ENCODE measurements at regions not wholly inside any gene's neighbourhood (a gene's known extent, or its start where the extent isn't known, plus 50 kb on each side); places are given as distances from the start of the nearest gene placed in this dataset.

- FAIRE-seq (no peak), DNase-seq (no peak)
- Histone ChIP-seq H3K27me3 (ENCODE audit: control insufficient read depth in 3 of 3, insufficient read depth in 3 of 3, low read length in 3 of 3) (no peaks in the 10 kb centered on the region), H3K4me3 (ENCODE audit: low read depth in 1 of 3, low read length in 3 of 3) (no peak overlapping the region), H3K27ac (ENCODE audit: low read depth in 1 of 3, low read length in 2 of 3) (no peak overlapping the region), H3K36me3 (ENCODE audit: control insufficient read depth in 3 of 3, insufficient read depth in 2 of 3, low read depth in 1 of 3, low read length in 3 of 3) (no peaks in the 10 kb centered on the region), H3K4me1 (ENCODE audit: control insufficient read depth in 3 of 3, insufficient read depth in 2 of 3, low read depth in 1 of 3, low read length in 2 of 3) (no peaks in the 10 kb centered on the region), H3K9me3 (ENCODE audit: control insufficient read depth in 2 of 2, insufficient read depth in 1 of 2, low read depth in 1 of 2, low read length in 1 of 2) (no peaks in the 10 kb centered on the region)
- WGBS, 3 donors, result 73 to 77% (median 76%) methylated on average over 3 of the region's 3 CpGs
These were observed 473.0 kb downstream of the SPRY1 start for GRCh38 chr4:123869286-123870215.

GRCh38 chr4:123870216-123870876 lies 473.8 kb downstream of the SPRY1 start:
- 40 to 56% (median 43%) methylated on average over 4 of the region's 4 CpGs for WGBS, 3 donors
- Histone ChIP-seq H3K27ac (ENCODE audit: low read depth in 1 of 3, low read length in 2 of 3) (no peak overlapping the region), H3K4me3 (ENCODE audit: low read depth in 1 of 3, low read length in 3 of 3) (no peak overlapping the region), H3K27me3 (ENCODE audit: control insufficient read depth in 3 of 3, insufficient read depth in 3 of 3, low read length in 3 of 3) (no peaks in the 10 kb centered on the region), H3K4me1 (ENCODE audit: control insufficient read depth in 3 of 3, insufficient read depth in 2 of 3, low read depth in 1 of 3, low read length in 2 of 3) (no peaks in the 10 kb centered on the region), H3K36me3 (ENCODE audit: control insufficient read depth in 3 of 3, insufficient read depth in 2 of 3, low read depth in 1 of 3, low read length in 3 of 3) (no peaks in the 10 kb centered on the region), H3K9me3 (ENCODE audit: control insufficient read depth in 2 of 2, insufficient read depth in 1 of 2, low read depth in 1 of 2, low read length in 1 of 2) (no peaks in the 10 kb centered on the region)
- DNase-seq (no peak), FAIRE-seq (no peak)

GRCh38 chr4:123871341-123871740 lies 474.7 kb downstream of the SPRY1 start:
- no peak for FAIRE-seq
- DNase-seq, result no peak
- Histone ChIP-seq H3K27ac (ENCODE audit: low read depth in 1 of 3, low read length in 2 of 3) (no peak overlapping the region), H3K4me1 (ENCODE audit: control insufficient read depth in 3 of 3, insufficient read depth in 2 of 3, low read depth in 1 of 3, low read length in 2 of 3) (no peaks in the 10 kb centered on the region), H3K4me3 (ENCODE audit: low read depth in 1 of 3, low read length in 3 of 3) (no peak overlapping the region), H3K36me3 (ENCODE audit: control insufficient read depth in 3 of 3, insufficient read depth in 2 of 3, low read depth in 1 of 3, low read length in 3 of 3) (no peaks in the 10 kb centered on the region), H3K9me3 (ENCODE audit: control insufficient read depth in 2 of 2, insufficient read depth in 1 of 2, low read depth in 1 of 2, low read length in 1 of 2) (no peaks in the 10 kb centered on the region), H3K27me3 (ENCODE audit: control insufficient read depth in 3 of 3, insufficient read depth in 3 of 3, low read length in 3 of 3) (no peaks in the 10 kb centered on the region)
- 78 to 88% (median 78%) methylated on average over 6 of the region's 6 CpGs for WGBS, 3 donors

- H3K36me3 ChIP-seq (ENCODE audit: control insufficient read depth in 3 of 3, insufficient read depth in 2 of 3, low read depth in 1 of 3, low read length in 3 of 3), result no peaks in the 10 kb centered on the region
- DNase-seq (no peak), FAIRE-seq (no peak)
- no peaks in the 10 kb centered on the region for H3K4me1 ChIP-seq (ENCODE audit: control insufficient read depth in 3 of 3, insufficient read depth in 2 of 3, low read depth in 1 of 3, low read length in 2 of 3)
- 81 to 85% (median 82%) methylated on average over 1 of the region's 1 CpG for WGBS, 3 donors
- H3K27ac ChIP-seq (ENCODE audit: low read depth in 1 of 3, low read length in 2 of 3), result no peak overlapping the region
- no peaks in the 10 kb centered on the region for H3K27me3 ChIP-seq (ENCODE audit: control insufficient read depth in 3 of 3, insufficient read depth in 3 of 3, low read length in 3 of 3)
- peaks cover 0 to 4% of the 10 kb centered on the region in 2 donors for H3K9me3 ChIP-seq (ENCODE audit: control insufficient read depth in 2 of 2, insufficient read depth in 1 of 2, low read depth in 1 of 2, low read length in 1 of 2)
- no peak overlapping the region for H3K4me3 ChIP-seq (ENCODE audit: low read depth in 1 of 3, low read length in 3 of 3)
These were observed 477.5 kb downstream of the SPRY1 start for GRCh38 chr4:123874063-123874462.

GRCh38 chr4:123876143-123876542 lies 479.5 kb downstream of the SPRY1 start:
- Histone ChIP-seq H3K36me3 (ENCODE audit: control insufficient read depth in 3 of 3, insufficient read depth in 2 of 3, low read depth in 1 of 3, low read length in 3 of 3) (no peaks in the 10 kb centered on the region), H3K4me3 (ENCODE audit: low read depth in 1 of 3, low read length in 3 of 3) (no peak overlapping the region), H3K4me1 (ENCODE audit: control insufficient read depth in 3 of 3, insufficient read depth in 2 of 3, low read depth in 1 of 3, low read length in 2 of 3) (no peaks in the 10 kb centered on the region), H3K27me3 (ENCODE audit: control insufficient read depth in 3 of 3, insufficient read depth in 3 of 3, low read length in 3 of 3) (no peaks in the 10 kb centered on the region), H3K27ac (ENCODE audit: low read depth in 1 of 3, low read length in 2 of 3) (no peak overlapping the region), H3K9me3 (ENCODE audit: control insufficient read depth in 2 of 2, insufficient read depth in 1 of 2, low read depth in 1 of 2, low read length in 1 of 2) (peaks cover 0 to 5% of the 10 kb centered on the region in 2 donors)
- no peak for DNase-seq
- 66 to 84% (median 78%) methylated on average over 4 of the region's 4 CpGs for WGBS, 3 donors
- FAIRE-seq, result no peak

GRCh38 chr4:123876671-123877101 lies 480.1 kb downstream of the SPRY1 start:
- DNase-seq (no peak), FAIRE-seq (no peak)
- no peaks in the 10 kb centered on the region for H3K36me3 ChIP-seq (ENCODE audit: control insufficient read depth in 3 of 3, insufficient read depth in 2 of 3, low read depth in 1 of 3, low read length in 3 of 3)
- WGBS, 3 donors, result 59 to 64% (median 61%) methylated on average over 2 of the region's 2 CpGs
- no peak overlapping the region for H3K4me3 ChIP-seq (ENCODE audit: low read depth in 1 of 3, low read length in 3 of 3)
- H3K27ac ChIP-seq (ENCODE audit: low read depth in 1 of 3, low read length in 2 of 3), result no peak overlapping the region
- no peaks in the 10 kb centered on the region for H3K4me1 ChIP-seq (ENCODE audit: control insufficient read depth in 3 of 3, insufficient read depth in 2 of 3, low read depth in 1 of 3, low read length in 2 of 3)
- H3K9me3 ChIP-seq (ENCODE audit: control insufficient read depth in 2 of 2, insufficient read depth in 1 of 2, low read depth in 1 of 2, low read length in 1 of 2), result peaks cover 0 to 5% of the 10 kb centered on the region in 2 donors
- no peaks in the 10 kb centered on the region for H3K27me3 ChIP-seq (ENCODE audit: control insufficient read depth in 3 of 3, insufficient read depth in 3 of 3, low read length in 3 of 3)

- Histone ChIP-seq H3K27me3 (ENCODE audit: control insufficient read depth in 3 of 3, insufficient read depth in 3 of 3, low read length in 3 of 3) (no peaks in the 10 kb centered on the region), H3K4me1 (ENCODE audit: control insufficient read depth in 3 of 3, insufficient read depth in 2 of 3, low read depth in 1 of 3, low read length in 2 of 3) (no peaks in the 10 kb centered on the region), H3K4me3 (ENCODE audit: low read depth in 1 of 3, low read length in 3 of 3) (no peak overlapping the region), H3K27ac (ENCODE audit: low read depth in 1 of 3, low read length in 2 of 3) (no peak overlapping the region), H3K36me3 (ENCODE audit: control insufficient read depth in 3 of 3, insufficient read depth in 2 of 3, low read depth in 1 of 3, low read length in 3 of 3) (no peaks in the 10 kb centered on the region), H3K9me3 (ENCODE audit: control insufficient read depth in 2 of 2, insufficient read depth in 1 of 2, low read depth in 1 of 2, low read length in 1 of 2) (peaks cover 0 to 5% of the 10 kb centered on the region in 2 donors)
- WGBS, 3 donors, result 54 to 65% (median 65%) methylated on average over 3 of the region's 3 CpGs
- no peak for DNase-seq
- no peak for FAIRE-seq
These were observed 481.0 kb downstream of the SPRY1 start for GRCh38 chr4:123877551-123877950.

GRCh38 chr4:123878976-123879375 lies 482.4 kb downstream of the SPRY1 start:
- no peaks in the 10 kb centered on the region for H3K27me3 ChIP-seq (ENCODE audit: control insufficient read depth in 3 of 3, insufficient read depth in 3 of 3, low read length in 3 of 3)
- H3K9me3 ChIP-seq (ENCODE audit: control insufficient read depth in 2 of 2, insufficient read depth in 1 of 2, low read depth in 1 of 2, low read length in 1 of 2), result peaks cover 0 to 5% of the 10 kb centered on the region in 2 donors
- no peaks in the 10 kb centered on the region for H3K36me3 ChIP-seq (ENCODE audit: control insufficient read depth in 3 of 3, insufficient read depth in 2 of 3, low read depth in 1 of 3, low read length in 3 of 3)
- FAIRE-seq (no peak), DNase-seq (no peak)
- WGBS, 3 donors, result 92 to 94% (median 93%) methylated on average over 8 of the region's 8 CpGs
- H3K4me1 ChIP-seq (ENCODE audit: control insufficient read depth in 3 of 3, insufficient read depth in 2 of 3, low read depth in 1 of 3, low read length in 2 of 3), result no peaks in the 10 kb centered on the region
- no peak overlapping the region for H3K4me3 ChIP-seq (ENCODE audit: low read depth in 1 of 3, low read length in 3 of 3)
- no peak overlapping the region for H3K27ac ChIP-seq (ENCODE audit: low read depth in 1 of 3, low read length in 2 of 3)

Data from small intestine (tissue), 7 donors.